GM21786 (cell line): ENCODE measurements at regions not wholly inside any gene's neighbourhood (a gene's known extent, or its start where the extent isn't known, plus 50 kb on each side); places are given as distances from the start of the nearest gene placed in this dataset.

Source experiments
- ATAC-seq: cut with Tn5 transposase; IDR thresholded peaks from one replicate; pipeline ENCODE4 v1.9.1; 2021; ENCODE audit not compliant: unreplicated experiment

DNA sequence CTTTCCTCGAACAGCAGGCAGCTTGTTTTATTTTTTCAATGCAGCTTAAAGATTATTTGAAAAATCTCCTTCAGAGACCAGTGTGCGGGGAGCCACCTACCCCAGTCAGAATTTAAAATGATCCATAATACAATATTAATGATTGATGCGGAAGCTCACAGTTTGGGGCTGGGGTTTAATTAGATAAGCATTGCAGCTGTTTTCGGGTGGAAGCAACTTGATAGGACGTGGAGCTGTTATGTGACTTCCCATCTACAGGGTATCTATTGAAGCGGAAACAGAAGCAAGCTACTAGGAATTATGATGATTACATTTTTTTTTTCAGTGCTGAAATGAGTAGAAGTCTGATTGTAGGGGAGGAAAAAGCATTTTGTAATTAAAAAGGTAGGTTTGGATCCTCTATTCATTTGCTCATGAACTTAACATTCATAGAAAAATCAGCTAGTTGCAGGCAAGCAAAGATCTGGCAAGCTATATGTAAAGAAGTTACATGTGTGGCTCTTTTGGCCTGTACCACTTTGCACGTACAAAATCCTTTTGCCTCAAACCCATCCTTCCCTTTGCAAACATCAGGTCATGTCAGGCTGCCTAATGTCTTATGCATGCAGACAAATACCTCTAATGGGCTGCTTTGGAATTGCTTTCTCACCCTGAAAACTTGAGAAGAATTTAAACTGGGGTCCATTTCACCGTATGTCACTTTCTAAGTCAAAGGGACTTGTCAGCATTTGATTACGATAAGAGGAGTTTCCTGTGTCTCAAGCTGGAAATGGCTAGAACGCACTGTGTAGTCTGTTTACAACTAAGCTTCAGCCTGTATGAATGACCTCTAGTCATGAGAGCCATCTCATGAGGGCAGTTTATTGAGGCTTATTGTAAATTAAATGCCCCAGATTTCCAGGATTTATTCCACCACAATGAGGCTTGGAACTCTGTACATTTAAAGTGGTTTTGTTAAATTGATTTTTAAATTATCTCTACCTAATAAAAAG is 267.1 kb upstream of the TMTC4 start:
- ATAC-seq: no peak

DNA sequence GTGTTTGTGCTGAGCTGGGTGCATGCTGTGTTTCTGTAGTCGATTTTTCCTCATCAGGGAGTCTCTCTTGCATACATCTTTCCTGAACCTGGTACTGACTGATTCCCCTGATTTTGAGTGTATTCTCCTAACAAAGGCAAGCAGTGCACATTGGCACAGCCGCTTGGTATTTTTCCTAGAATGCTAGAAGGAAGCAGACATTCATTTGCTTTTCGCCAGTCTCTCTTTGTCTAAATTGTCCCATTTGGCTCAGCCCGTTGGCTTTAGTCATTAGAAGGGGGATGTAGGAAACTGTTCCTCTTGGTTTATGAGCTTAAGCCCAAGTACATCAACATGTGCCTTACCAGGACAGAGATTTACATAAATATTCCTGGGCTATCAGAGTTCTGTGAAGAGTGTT is 266.1 kb upstream of the TMTC4 start:
- ATAC-seq: no peak

DNA sequence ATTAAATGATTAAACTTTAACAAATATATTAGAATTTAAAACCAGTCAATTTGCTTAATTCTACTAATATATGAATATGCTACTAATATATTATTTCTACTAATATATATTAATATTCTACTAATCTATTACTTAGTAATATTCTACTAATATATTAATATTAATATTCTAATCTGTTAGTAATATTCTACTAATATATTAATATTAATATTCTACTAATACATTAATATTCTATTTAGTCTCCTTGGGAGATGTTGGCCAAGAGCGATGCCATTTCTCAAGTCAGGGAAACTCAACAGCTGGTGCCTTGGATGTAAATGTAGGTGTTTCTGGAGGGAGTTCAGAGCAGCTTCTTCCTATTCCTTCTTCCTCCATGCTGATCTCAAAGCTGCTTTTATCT is 259.2 kb upstream of the TMTC4 start:
- ATAC-seq: no peak

DNA sequence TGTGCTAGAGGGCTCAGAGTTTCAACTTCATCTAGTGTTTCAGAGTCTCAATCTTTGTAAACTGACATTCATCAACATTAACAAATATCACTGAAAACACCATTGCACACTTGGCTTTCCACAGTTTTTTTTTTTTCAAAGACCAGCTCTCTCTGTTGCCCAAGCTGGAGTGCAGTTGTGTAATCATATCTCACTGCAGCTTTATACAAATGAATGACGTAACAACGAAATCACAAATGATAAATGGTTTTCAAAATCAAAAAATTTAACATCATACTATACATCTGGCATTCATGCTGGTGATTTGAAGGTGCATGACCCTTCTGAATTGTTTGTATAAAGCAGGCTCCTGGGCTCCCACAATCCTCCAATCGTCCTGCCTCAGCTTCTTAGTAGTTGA is 248.0 kb upstream of the TMTC4 start:
- no peak for ATAC-seq

DNA sequence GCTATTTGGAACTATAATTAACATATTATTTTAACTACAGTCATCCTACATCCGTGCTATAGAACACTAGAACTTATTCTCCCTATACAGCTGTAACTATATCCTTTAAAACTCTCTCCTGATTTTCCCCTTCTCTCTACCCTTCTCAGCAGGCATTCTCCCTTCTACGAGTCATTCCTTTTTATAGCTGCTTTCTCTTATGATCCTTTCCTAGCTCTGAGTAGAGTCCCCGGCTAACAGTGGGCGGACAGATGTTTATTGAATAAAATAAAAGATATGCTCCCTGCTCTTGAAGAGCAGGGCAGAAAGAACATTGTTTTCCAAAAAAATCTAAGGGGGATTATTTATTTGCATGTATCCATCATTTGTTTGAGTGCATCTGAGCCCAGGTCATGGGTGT is 246.5 kb upstream of the TMTC4 start:
- ATAC-seq: no peak

DNA sequence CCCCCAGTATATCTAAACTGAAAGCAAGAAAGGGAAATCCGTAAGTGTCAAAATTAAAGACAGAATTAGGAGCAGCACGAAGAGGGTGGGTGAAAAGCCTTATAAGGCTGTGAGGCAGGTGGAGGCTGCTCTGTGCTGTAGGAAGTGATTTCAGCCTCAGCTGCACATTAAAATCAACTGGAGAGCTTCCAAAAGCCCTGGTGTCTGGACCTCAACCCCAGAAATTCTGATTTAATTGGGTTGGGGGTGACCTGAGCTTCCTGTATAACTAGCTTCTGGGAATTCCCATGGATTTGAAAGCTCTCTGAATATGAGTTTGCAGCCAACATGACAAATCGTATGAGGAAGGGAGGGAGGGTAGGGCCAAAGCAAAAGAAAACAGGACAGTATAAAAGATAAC is 242.4 kb upstream of the TMTC4 start:
- peak; percentile 61 for ATAC-seq

DNA sequence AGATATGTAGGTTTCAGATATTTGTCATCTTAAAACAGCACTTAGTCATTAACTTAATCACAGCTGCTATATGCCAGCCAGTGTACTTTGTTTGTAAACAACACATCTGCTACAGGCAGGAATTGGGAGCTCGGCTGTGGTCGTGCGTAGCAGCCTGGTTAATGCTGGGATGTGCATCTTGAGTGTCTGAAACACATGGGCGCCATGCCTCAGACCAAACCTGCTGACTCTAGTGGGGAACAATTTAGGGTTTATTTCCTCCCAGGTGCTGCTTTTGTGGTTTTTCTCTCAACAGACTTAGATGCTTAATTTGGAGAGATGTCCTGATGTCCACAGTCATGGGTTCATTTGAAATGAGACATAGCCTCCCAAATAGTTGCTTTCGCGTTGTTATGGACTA is 238.5 kb upstream of the TMTC4 start:
- no peak for ATAC-seq

DNA sequence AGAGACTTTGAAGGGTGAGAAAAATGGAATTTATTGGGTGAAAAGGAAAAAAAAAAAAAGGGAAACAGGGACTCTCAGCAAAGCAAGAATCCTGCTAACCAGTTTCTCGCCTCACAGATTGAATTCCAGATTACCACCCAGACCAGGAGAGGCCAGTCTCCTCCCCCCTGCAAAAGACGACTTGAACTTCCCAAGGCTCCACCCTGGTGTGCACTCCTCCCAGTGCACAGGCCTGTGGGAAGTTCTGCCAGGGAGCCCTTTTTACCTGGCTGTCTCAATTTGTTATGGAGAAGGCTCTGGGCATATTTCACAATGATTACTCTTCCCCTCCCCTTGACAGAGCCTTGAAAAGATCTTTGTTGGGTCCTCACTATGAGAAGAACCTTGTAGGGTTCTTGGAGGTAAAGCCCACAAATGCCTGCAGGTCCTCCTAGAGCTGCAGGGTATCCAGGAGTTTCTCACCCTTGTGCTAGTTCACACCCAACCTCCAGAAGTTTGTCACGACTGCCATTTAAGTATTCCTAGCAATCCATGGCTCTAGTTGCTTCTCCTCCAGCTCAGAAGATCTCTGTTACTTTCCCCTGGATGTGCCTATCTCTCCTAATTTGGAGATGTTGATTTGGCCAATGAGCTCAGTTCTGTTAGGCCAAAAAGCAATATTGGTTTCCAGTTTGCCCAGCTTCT is 229.8 kb upstream of the TMTC4 start:
- no peak for ATAC-seq

DNA sequence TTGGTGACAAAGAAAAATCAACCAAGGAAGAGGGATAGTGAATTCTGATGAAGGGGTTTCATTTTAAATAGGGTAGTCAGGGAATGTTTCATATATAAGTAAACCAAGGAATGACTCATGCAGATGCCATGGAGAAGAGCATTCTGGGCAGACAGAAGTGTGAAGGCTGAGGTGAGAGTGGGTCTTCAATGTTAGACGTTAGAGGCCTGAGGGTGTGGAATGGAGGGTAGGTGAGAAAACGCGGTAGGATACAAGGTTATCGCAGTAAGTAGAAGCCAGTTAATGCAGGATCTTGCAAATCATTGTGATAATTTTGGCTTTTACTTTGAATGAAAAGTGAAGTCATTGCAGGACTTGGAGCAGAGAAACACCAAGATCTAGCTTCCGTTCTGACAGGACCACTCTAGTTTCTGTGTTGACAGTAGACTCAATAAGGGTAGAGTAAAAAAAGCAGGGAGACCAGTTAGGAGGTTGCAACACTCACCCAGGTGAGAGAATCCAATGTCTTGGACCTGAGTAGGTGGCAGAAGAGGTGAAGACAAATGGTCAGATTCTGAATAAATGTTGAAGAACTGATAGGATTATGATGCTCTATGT is 225.2 kb upstream of the TMTC4 start:
- no peak for ATAC-seq

DNA sequence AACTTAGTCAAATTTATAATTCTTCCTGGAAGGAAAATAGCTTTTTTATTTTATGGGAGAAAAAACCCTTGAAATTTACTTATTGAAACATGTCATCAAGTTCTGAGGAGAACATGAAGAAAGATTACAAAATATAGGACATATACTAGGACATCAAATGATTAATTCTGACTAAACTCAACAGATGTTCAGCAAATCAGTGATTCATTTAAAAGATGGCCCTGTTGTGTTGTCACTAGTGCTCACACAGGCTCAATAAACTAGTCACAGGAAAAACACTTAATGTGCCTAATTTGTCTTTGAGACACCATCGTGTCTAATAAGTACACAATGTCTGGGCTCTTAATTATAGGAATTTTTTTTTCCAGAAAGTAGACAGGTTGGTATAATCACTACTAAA is 223.8 kb upstream of the TMTC4 start:
- no peak for ATAC-seq

DNA sequence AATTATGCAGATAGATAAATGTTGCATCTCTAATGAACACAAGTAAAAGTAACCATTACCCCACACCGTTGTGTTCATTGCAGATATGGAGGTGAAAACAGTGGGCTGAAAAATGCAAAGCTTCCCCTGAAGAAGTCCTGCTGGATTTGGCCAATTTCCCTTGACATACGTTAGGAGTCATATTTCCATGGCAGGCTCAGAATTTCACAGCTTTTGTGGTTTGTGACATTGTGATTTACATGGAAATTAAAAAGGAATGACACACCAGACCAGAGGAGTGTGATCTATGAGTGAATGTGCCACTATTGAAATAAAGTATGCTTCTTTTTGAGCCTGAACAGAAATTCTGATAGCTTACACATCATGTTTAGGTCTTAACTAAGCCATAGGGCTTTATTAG is 221.1 kb upstream of the TMTC4 start:
- no peak for ATAC-seq

DNA sequence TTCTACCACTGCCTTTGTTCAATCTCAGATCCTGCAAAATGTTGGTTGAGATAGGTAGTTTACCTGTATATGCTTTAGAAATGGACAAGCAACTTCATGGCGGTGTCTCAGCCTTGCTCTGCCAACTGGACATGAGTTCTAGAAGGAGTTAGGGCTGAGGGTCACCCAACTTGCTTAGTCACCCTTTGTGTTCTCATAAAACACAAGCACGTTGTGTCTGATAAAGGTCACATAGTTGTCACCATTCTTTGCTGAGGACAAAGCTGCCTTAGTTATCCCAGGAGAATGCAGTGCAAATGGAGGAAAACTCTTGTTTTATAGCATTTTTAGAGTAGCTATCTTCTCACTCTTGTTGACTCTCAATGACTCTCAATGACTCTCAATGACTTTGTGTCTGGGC is 218.4 kb upstream of the TMTC4 start:
- no peak for ATAC-seq

DNA sequence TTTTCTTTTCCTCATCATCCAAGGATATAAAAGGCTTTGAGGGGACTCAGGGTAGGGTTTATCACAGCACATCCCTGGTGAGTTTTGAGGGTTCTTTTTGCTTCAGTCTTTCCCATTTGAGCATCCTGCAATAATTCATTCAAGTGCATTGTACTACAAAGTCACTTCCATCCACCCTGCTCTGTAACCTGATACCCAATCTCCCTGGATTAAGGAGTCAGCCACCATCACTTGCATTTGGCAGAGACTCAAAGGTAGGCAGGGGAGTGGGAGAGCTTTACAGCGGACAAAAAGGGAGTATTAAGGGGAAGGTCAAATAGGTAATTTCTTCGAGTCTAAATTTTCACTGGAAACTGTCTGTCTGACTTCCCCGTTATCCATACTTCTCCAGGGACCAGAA is 216.1 kb upstream of the TMTC4 start:
- no peak for ATAC-seq

DNA sequence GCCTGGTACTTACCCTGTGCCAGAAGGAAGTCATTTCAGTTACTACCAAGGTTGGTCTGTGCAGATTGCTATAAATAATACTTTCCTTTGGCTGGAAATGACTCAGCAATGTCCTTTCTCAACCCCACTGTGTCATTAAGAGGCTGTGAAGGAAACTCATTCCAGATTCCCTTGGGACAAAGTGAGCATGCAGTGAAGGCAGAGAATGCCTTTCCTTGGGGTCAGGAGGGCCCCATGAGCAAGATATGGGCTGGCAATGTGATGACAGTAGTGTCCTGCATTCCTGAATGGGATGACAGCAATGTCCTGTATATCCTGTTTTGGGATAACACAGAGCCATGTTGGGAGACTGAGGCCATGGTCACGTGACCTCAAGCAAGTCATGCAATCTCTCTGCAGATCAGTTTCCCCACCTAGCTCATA is 213.1 kb upstream of the TMTC4 start:
- ATAC-seq: no peak

DNA sequence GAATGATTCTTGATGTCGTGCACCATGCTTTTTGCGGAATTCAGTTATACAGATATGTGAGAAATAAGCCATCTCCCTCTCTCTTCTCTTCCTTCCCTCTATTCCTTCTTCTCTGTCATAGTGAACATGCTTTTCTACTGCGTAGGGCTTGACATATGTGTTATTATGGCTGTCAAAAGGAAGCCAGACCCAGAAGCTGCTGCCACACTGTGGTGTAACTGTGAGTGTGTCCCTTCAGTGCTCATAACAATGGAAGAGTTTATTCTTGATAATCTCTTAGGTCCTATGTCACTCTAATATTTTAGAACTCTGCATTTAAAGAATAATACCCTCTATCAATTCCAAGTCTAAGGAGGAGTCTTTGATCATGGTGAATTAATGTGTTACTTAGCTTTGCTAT is 208.9 kb upstream of the TMTC4 start:
- no peak for ATAC-seq

DNA sequence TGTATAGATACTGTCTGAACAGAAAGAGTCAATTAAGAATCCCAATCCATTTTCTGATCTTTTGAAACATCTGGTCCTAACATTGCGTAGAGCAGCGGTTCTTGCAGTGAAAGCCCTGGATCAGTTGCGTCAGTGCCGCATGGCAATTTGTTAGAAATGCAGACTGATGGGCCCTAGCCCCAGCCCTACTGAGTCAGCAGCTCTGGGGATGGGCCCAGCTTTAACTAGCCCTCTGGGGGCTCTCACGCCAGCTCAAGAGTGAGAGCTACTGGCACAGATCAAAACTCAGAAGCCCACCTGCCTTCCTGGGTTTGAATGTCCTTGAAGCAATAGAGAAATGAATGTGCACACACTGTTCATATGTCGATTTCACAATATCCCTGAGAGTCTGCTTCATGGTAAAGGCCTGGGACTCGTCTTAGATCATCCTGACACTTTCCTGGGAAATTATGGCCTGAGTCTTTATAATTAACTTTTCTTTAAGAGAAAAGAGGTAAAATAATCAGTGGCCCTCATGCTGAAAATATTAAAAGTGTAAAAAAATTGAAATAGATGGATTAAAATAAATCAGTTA is 206.8 kb upstream of the TMTC4 start:
- ATAC-seq: no peak

DNA sequence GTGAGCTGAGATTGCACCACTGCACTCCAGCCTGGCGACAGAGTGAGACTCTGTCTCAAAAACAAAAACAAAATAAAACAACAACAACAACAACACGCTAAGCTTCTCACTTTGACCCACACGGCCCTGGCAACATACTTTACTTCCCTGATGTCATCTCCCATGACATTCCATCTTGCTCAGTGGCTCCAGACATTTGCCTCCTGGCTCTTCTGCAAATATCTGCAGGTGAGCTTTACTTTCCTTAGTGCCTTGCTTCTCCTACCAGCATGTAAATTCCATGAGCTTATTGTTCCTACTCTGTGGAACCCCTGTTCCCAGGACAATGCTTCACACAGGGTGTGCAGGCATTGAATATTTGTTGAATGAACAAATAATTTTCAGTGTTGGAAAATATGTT is 205.6 kb upstream of the TMTC4 start:
- no peak for ATAC-seq

DNA sequence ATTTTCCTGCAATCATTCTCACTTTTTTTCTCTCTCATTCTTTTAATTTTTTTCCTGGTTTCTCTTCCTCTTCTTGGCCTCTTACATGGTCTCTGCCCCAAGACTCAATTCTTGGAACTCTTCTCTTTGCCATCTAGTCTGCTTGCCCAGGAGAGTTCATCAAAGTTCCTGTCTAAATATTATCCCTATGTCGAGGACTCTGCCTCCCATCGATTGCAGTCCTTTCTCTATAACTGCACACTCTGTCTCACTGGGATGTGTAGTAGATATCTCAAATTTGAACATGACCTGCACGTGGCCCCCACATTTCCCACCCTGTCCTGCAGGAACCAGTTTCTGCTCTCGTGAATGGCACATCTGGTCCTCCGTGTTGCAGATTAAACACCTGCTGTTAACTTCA is 204.7 kb upstream of the TMTC4 start:
- no peak for ATAC-seq

DNA sequence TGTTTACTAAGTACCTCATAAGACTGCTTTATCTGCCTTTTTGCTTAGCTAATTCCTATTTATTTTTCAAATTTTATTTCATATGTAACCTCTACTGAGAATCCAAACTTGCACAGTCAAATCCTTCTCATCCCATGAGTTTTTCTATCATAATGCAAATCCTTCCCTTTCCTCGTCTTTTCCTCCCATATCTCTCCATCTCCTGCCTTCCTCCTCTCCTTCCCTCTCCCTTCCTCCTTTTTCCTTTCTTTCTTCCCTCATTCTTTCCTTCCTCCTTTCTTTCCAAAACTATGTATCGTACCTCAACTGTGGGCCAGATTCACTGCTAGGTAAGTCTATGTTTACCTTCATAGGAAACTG is 201.4 kb upstream of the TMTC4 start:
- ATAC-seq: no peak

DNA sequence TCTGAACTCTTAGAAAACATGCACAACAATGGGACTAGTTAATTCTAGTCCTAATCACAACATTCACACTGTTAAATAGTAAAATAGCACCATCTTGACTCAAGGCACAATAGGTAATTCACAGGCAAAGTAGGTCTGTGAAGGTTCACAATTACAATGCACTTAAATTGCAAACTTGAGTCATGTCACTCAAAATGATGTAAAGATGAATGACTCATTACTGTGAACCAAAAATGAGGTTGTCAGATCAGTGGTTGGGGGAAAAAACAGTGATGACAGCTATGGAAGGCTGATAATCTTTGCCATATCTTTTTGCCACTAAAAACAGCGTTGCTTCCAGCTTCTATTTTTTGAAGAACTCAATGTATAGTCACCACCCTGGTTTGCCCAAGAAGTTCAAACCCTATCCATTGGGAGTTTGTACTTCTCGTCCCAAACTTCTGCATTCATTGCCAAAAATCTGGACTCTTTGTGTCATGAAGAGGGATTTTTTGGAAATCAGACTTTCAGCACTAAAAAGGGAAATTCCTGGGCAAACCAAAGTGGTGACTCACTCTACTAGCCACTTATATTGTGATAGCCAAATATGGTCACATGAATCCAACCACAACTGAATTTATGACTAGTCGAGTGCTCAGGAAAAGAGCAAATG is 200.9 kb upstream of the TMTC4 start:
- ATAC-seq: peak; percentile 50

DNA sequence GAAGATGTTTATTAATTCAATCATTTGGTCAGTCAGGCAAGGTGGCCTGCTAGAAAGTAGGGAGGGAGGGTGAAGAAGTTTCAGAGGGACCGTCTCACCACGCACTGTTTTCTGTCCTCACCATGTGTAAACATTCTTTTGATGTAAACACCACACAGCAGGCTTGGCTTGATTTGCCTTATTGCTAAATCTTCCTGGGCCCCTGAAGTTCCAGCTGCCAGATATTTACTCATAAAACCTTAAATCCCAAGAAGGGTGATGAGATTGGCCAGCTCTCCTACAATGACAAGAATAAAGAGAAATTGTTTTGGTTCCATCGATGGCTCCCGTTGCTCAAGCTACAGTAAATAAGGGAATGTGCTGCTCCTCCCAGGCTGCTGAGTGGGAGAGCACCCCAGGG is 198.2 kb upstream of the TMTC4 start:
- no peak for ATAC-seq
